RWPE2 (cell line): ENCODE measurements at regions not wholly inside any gene's neighbourhood (a gene's known extent, or its start where the extent isn't known, plus 50 kb on each side); places are given as distances from the start of the nearest gene placed in this dataset.

ENCODE experiments used
- ATAC-seq: fragments of 200-7000 bp; cut with Tn5 transposase; 3 replicates; pipeline ENCODE4 v1.9.1; 2021; ENCODE audit warnings: low read depth
- DNase-seq: peaks from one replicate; pipeline ENCODE4 v3.0.0-alpha.2; 2020; ENCODE audit warnings: low spot score
- H3K27ac ChIP-seq: fragments of 450-650 bp; 2 replicates; pipeline ENCODE4 v1.5.1; 2017; ENCODE audit warnings: mild to moderate bottlenecking; ENCODE audit not compliant: poor library complexity, severe bottlenecking
- H3K27me3 ChIP-seq: fragments of 250-450 bp; sonication (Bioruptor Pico); 2 replicates; pipeline ENCODE4 v1.5.1; 2021; ENCODE audit warnings: mild to moderate bottlenecking, moderate library complexity; ENCODE audit not compliant: insufficient read depth, poor library complexity, severe bottlenecking
- H3K36me3 ChIP-seq: fragments of 250-450 bp; sonication (Bioruptor Pico); 2 replicates; pipeline ENCODE4 v1.5.1; 2020; ENCODE audit warnings: low read depth, mild to moderate bottlenecking, moderate library complexity
- H3K4me1 ChIP-seq: fragments of 250-450 bp; sonication (Bioruptor Pico); 2 replicates; pipeline ENCODE4 v1.5.1; 2021; ENCODE audit warnings: mild to moderate bottlenecking, moderate library complexity; ENCODE audit not compliant: insufficient read depth, poor library complexity, severe bottlenecking
- H3K4me3 ChIP-seq: fragments of 250-450 bp; sonication (Bioruptor Pico); 2 replicates; pipeline ENCODE4 v1.5.1; 2021; ENCODE audit warnings: mild to moderate bottlenecking, moderate library complexity; ENCODE audit not compliant: severe bottlenecking
- H3K9me3 ChIP-seq: fragments of 250-450 bp; sonication (Bioruptor Pico); 2 replicates; pipeline ENCODE4 v1.5.1; 2021; ENCODE audit warnings: mild to moderate bottlenecking, moderate library complexity; ENCODE audit not compliant: severe bottlenecking
- CTCF ChIP-seq: fragments of 450-650 bp; IDR thresholded peaks from one replicate; pipeline ENCODE4 v1.5.1; 2017; ENCODE audit warnings: mild to moderate bottlenecking, moderate library complexity; ENCODE audit not compliant: poor library complexity, severe bottlenecking

DNA sequence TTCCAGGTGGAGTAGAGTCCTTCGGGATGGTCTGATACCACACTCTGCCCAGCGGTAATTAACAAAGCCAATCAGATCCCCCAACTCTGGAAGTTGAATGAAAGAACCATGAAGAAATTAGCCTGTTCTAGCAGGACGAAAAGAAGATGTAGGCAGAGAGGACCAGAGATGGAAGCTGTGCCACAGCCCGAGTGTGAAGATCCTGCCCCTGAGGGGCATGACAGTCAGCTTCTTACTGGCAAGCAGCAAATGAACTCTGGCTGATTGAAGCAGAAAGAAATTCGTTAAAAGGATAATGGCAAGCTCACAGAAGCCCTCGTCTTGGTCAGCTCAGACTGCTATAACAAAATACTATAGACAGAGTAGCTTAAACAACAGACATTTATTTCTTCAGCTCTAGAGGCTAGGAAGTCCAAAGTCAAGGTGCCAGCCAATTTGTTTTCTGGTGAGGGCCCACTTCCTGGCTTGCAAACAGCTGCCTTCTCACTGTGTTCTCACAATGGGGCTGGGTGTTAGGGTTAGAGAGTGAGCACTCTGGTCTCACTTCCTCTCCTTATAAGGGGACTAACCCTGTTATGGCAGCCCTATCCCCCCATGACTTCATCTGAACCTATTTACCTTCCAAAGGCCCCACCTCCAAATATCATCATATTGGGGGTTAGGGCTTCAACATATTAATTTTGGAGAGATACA, 307.1 kb downstream of the VPS13C start:
- Histone ChIP-seq H3K27me3 (no peaks in the 10 kb centered on the region), H3K4me3 (no peak overlapping the region), H3K9me3 (no peaks in the 10 kb centered on the region), H3K4me1 (peaks cover 34% of the 10 kb centered on the region), H3K27ac (no peak overlapping the region), H3K36me3 (no peaks in the 10 kb centered on the region)
- no peak for TF ChIP-seq CTCF
- ATAC-seq (no peak), DNase-seq (no peak)

DNA sequence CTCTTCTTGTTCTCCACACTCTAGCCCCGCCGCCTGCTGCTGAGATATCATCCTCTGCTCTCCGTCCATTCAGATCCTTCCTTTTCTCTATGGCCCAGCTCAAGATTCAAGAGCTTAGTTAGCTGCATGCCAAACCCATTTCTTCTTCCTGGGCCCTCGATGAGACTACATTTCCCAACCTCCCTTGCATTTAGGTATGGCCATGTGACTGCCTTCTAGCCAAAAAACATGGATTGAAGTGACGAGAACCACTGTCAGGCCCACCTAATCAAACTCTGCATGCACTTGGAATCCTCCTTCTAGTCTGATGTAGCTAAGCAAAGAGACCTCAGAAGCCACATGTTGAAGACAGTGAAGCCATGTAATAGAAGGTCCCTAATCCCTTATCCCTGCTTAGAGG, 308.2 kb downstream of the VPS13C start:
- DNase-seq (no peak), ATAC-seq (no peak)
- Histone ChIP-seq H3K27me3 (no peaks in the 10 kb centered on the region), H3K9me3 (no peaks in the 10 kb centered on the region), H3K4me1 (peaks cover 36% of the 10 kb centered on the region), H3K27ac (no peak overlapping the region), H3K36me3 (no peaks in the 10 kb centered on the region), H3K4me3 (no peak overlapping the region)
- no peak for TF ChIP-seq CTCF

DNA sequence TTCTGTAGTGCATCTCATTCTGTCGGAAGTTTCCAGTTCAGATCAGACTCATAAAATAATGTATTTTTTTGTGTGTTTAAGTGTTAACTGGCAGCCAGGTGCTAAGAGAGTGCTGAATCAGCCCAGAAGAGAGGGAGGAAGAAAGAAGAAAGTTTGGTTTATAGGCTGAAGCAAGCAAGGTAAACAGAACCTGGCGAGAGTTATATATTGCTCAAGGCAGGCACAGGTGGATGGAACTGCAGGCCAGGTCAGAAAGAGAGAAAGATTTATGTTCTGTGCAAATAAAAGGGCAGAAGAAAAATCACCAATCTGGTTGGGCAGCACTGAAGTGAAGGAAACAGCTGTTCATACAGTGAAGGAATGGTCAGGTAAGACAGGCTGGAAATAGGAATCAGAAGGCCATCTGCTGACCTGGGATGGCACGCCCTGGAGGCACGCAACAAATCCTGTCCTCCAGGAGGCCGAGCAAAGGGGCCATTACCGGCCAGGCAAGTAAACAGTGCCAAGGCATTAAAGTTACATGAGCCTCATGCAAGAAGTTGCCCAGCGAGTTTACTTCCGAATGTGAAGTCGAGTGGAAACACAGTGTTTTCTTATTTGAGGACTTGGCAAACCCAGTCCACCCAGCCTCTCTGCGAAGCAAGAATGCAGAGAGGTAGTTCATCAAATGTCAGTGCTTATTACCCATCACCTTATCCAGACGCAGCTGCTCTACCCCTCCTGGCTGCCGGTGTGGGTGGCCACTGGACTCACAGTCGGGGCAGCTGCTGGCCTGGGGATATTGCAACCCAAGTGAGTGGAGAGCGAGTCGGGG, 309.8 kb downstream of the VPS13C start:
- Histone ChIP-seq H3K27me3 (no peaks in the 10 kb centered on the region), H3K36me3 (no peaks in the 10 kb centered on the region), H3K4me1 (peaks cover 36% of the 10 kb centered on the region), H3K27ac (peak overlapping the region; percentile 91), H3K4me3 (no peak overlapping the region), H3K9me3 (no peaks in the 10 kb centered on the region)
- peak; percentile 62 for ATAC-seq
- peak; percentile 23 for TF ChIP-seq CTCF
- DNase-seq: no peak

GRCh38 chr15:61749169-61749568, 311.1 kb downstream of the VPS13C start:
- Histone ChIP-seq H3K27ac (peak overlapping the region; percentile 91), H3K4me1 (peaks cover 36% of the 10 kb centered on the region), H3K36me3 (no peaks in the 10 kb centered on the region), H3K4me3 (no peak overlapping the region), H3K27me3 (no peaks in the 10 kb centered on the region), H3K9me3 (no peaks in the 10 kb centered on the region)
- ATAC-seq: peak; percentile 84
- no peak for TF ChIP-seq CTCF
- peak; percentile 91 for DNase-seq

DNA sequence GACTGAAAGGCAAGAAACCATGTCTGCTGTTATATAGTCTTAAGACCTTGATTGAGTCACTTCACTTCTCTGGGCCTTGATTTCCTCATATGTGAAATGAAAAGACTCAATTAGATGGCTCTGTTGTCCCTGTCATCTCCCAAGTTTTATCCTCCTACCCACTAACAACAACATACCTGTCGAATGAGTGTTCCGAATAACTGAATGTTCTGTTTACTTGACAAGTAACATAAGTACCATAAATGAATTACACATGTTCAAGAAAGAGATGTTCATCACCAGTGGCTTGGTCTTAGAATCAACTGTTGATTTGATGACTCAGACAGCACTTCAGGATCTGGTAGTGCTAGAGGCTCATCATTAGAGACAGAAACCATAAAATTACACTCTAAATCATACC, 311.7 kb downstream of the VPS13C start:
- no peaks in the 10 kb centered on the region for H3K36me3 ChIP-seq
- peak; percentile 62 for ATAC-seq
- no peak for DNase-seq

More for the DNA sequence above, 311.7 kb downstream of the VPS13C start:
- no peak for TF ChIP-seq CTCF
- no peak overlapping the region for H3K4me3 ChIP-seq
- no peaks in the 10 kb centered on the region for H3K9me3 ChIP-seq
- H3K27ac ChIP-seq: peak overlapping the region; percentile 91
- H3K27me3 ChIP-seq: no peaks in the 10 kb centered on the region
- H3K4me1 ChIP-seq: peaks cover 40% of the 10 kb centered on the region
